ENCODE measurements at regions not wholly inside any gene's neighbourhood (a gene's known extent, or its start where the extent isn't known, plus 50 kb on each side); places are given as distances from the start of the nearest gene placed in this dataset.
"Not testable (repeated sequence)": the region's sequence is repeated elsewhere in the genome, so short reads cannot be mapped to it uniquely, and the experiment has no call there.

- TF ChIP-seq EP300, POLR2AphosphoS5 (IDR thresholded peaks at IDR 0.05): not testable (repeated sequence)
Observed at GRCh38 chr9:97130387-97130786, 91.4 kb upstream of the CTSV start.

All from esophagus muscularis mucosa (tissue), 3 donors.